ENCODE measurements at regions not wholly inside any gene's neighbourhood (a gene's known extent, or its start where the extent isn't known, plus 50 kb on each side); places are given as distances from the start of the nearest gene placed in this dataset.
A peak's percentile ranks its signal among the peaks of the same experiment; 100 is the strongest.
"Not testable (repeated sequence)": the region's sequence is repeated elsewhere in the genome, so short reads cannot be mapped to it uniquely, and the experiment has no call there.

DNA sequence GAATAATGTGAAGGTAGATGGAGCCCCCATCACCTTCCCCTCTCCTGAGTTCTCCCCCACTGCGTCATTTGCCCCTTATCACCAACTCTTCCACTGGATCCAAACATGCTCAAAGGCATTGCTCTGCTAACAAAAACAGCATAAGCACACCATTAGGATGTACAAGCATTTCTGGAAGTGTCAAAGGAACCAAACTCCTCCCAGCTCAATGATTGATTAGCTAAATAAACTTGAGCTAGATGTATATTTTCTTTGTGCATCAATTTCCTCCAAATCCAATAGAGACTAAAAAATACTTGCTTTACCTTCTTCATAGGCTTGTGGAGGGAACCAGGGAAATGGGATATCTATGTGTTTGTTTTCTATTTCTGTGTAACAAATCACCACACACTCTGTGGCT lies 248.4 kb upstream of the JARID2 start:
- no peak overlapping the region for H3K27ac ChIP-seq (ENCODE audit: insufficient read depth, low read depth, low read length, poor library complexity, severe bottlenecking)
- no peaks in the 10 kb centered on the region for H3K36me3 ChIP-seq (ENCODE audit: control insufficient read depth, insufficient read depth, low read length)
- H3K4me1 ChIP-seq (ENCODE audit: control insufficient read depth, insufficient read depth, low read length) = no peaks in the 10 kb centered on the region
- WGBS, 2 experiments = 86 to 90% methylated on average over 1 of the region's 1 CpG
- H3K9me3 ChIP-seq (ENCODE audit: control insufficient read depth, low read length) = no peaks in the 10 kb centered on the region
- no peak overlapping the region for H3K4me3 ChIP-seq (ENCODE audit: insufficient read depth, low read depth, low read length)
- no peaks in the 10 kb centered on the region for H3K27me3 ChIP-seq (ENCODE audit: control insufficient read depth, insufficient read depth, low read length, poor library complexity, severe bottlenecking)

DNA sequence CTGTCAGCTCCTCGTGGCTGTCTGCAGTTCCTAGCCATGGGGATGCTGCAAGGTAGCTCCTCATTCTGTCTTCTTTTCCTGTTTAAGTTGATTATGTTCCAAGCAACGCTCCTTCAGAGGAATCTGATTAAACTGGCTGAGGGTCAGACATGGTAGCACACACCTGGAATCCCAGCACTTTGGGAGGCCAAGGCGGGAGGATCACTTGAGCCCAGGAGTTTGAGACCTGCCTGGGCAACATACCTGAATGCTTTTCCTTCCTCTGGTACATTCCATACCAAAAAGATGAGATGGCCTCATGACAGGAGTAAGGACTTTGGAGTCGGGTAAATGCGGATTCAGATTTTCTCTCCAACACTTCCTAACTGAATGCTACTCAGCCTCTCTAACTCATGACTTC lies 246.8 kb upstream of the JARID2 start:
- H3K36me3 ChIP-seq (ENCODE audit: control insufficient read depth, insufficient read depth, low read length) = no peaks in the 10 kb centered on the region
- no peaks in the 10 kb centered on the region for H3K27me3 ChIP-seq (ENCODE audit: control insufficient read depth, insufficient read depth, low read length, poor library complexity, severe bottlenecking)
- no peaks in the 10 kb centered on the region for H3K4me1 ChIP-seq (ENCODE audit: control insufficient read depth, insufficient read depth, low read length)
- H3K9me3 ChIP-seq (ENCODE audit: control insufficient read depth, low read length) = no peaks in the 10 kb centered on the region
- WGBS, 2 experiments = 93 to 97% methylated on average over 5 of the region's 5 CpGs
- no peak overlapping the region for H3K27ac ChIP-seq (ENCODE audit: insufficient read depth, low read depth, low read length, poor library complexity, severe bottlenecking)
- H3K4me3 ChIP-seq (ENCODE audit: insufficient read depth, low read depth, low read length) = no peak overlapping the region

DNA sequence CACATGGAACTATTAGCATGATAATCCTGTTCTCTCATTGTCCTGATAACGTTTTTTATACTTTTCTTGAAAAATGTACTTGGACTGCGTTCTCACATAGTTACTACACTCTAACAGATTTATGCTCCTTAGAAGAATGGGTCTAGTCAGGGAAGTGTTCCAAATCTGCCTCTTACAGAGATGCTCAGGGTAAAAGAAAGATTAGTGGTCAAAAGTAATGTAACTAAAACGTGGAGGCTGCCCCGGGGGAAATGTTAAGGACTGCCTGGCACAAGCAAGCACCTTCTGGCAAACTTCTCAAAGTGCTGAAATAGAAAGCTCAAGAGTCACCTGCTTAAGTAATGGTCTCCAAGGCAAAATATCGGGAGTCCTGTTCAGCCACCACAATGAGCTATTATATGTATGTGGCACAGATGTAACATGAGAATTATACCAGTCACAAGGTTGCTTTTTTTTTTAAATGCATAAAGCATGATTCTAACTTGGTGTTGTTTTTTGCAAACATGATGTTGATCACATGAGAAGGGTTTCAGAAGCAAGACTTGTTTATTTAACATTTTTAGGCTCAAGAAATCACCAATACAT lies 244.5 kb upstream of the JARID2 start:
- Histone ChIP-seq H3K4me3 (ENCODE audit: insufficient read depth, low read depth, low read length) (no peak overlapping the region), H3K4me1 (ENCODE audit: control insufficient read depth, insufficient read depth, low read length) (no peaks in the 10 kb centered on the region), H3K36me3 (ENCODE audit: control insufficient read depth, insufficient read depth, low read length) (no peaks in the 10 kb centered on the region), H3K27ac (ENCODE audit: insufficient read depth, low read depth, low read length, poor library complexity, severe bottlenecking) (no peak overlapping the region), H3K27me3 (ENCODE audit: control insufficient read depth, insufficient read depth, low read length, poor library complexity, severe bottlenecking) (no peaks in the 10 kb centered on the region), H3K9me3 (ENCODE audit: control insufficient read depth, low read length) (no peaks in the 10 kb centered on the region)
- 89 to 93% methylated on average over 5 of the region's 5 CpGs for WGBS, 2 experiments

DNA sequence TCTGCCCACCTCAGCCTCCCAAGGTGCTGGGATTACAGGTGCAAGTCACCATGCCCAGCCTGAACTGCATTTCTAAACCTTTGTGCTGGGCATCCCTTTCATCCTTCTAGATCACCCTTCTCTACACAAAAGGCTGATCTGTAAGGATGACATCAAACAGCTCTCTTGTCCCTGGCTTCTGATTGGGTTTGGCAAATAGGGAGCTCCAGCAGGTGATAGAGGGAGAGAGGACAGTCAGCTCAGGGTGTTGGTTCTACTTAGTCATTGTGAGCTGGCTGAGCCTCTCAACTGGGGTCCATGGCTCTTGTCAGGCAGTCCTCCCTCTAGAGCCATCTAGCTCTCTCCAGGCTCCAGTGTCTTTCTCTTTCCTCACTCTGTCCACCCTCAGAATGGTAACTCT lies 237.6 kb upstream of the JARID2 start:
- H3K27me3 ChIP-seq (ENCODE audit: control insufficient read depth, insufficient read depth, low read length, poor library complexity, severe bottlenecking) = no peaks in the 10 kb centered on the region
- H3K27ac ChIP-seq (ENCODE audit: insufficient read depth, low read depth, low read length, poor library complexity, severe bottlenecking) = no peak overlapping the region
- no peaks in the 10 kb centered on the region for H3K9me3 ChIP-seq (ENCODE audit: control insufficient read depth, low read length)
- H3K36me3 ChIP-seq (ENCODE audit: control insufficient read depth, insufficient read depth, low read length) = no peaks in the 10 kb centered on the region
- H3K4me3 ChIP-seq (ENCODE audit: insufficient read depth, low read depth, low read length) = no peak overlapping the region
- H3K4me1 ChIP-seq (ENCODE audit: control insufficient read depth, insufficient read depth, low read length) = no peaks in the 10 kb centered on the region

DNA sequence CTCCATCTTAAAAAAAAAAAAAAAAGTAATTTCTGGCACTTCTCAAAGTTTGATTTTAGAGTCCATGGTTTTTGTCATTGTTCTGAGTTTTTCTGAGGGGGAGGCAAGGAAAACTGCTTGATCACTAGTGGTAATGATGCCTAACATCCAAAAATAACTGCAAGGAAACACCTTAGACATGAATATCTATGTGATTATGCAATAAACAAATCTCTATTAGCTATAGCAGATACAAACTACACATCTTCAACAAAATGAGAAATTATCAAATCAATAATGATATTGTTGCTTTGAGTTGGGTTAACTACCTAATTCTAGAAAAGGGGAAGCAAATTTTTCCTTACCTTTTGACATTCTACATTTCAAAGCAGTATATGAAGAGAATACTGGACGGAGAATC lies 230.9 kb upstream of the JARID2 start:
- Histone ChIP-seq H3K4me3 (ENCODE audit: insufficient read depth, low read depth, low read length) (no peak overlapping the region), H3K4me1 (ENCODE audit: control insufficient read depth, insufficient read depth, low read length) (no peaks in the 10 kb centered on the region), H3K36me3 (ENCODE audit: control insufficient read depth, insufficient read depth, low read length) (no peaks in the 10 kb centered on the region), H3K9me3 (ENCODE audit: control insufficient read depth, low read length) (no peaks in the 10 kb centered on the region), H3K27ac (ENCODE audit: insufficient read depth, low read depth, low read length, poor library complexity, severe bottlenecking) (no peak overlapping the region), H3K27me3 (ENCODE audit: control insufficient read depth, insufficient read depth, low read length, poor library complexity, severe bottlenecking) (no peaks in the 10 kb centered on the region)
- 93 to 100% methylated on average over 1 of the region's 1 CpG for WGBS, 2 experiments

DNA sequence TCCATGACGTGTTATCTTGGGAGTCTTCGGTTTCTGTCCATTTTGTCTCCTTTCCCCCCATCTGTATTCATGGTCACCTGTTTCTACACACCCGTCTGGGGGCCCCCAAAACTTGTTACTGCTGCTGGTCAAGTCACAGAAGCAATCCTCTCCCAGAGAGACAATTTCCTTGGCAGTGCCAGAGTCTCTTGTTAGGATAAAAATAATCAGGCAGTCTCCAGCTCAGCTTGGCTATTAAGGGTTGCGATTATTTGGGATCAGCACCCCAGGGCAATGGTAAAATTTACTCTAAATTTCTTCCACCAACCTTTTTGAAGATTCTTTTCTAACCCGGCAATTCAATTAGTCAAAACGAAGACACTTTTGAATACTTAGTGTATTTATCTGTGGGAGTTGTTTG lies 229.1 kb upstream of the JARID2 start:
- H3K27ac ChIP-seq (ENCODE audit: insufficient read depth, low read depth, low read length, poor library complexity, severe bottlenecking) = peak overlapping the region; percentile 8
- H3K36me3 ChIP-seq (ENCODE audit: control insufficient read depth, insufficient read depth, low read length) = no peaks in the 10 kb centered on the region
- H3K4me1 ChIP-seq (ENCODE audit: control insufficient read depth, insufficient read depth, low read length) = peaks cover 4% of the 10 kb centered on the region
- no peaks in the 10 kb centered on the region for H3K9me3 ChIP-seq (ENCODE audit: control insufficient read depth, low read length)
- 92 to 94% methylated on average over 4 of the region's 6 CpGs for WGBS, 2 experiments
- H3K27me3 ChIP-seq (ENCODE audit: control insufficient read depth, insufficient read depth, low read length, poor library complexity, severe bottlenecking) = no peaks in the 10 kb centered on the region
- no peak overlapping the region for H3K4me3 ChIP-seq (ENCODE audit: insufficient read depth, low read depth, low read length)

DNA sequence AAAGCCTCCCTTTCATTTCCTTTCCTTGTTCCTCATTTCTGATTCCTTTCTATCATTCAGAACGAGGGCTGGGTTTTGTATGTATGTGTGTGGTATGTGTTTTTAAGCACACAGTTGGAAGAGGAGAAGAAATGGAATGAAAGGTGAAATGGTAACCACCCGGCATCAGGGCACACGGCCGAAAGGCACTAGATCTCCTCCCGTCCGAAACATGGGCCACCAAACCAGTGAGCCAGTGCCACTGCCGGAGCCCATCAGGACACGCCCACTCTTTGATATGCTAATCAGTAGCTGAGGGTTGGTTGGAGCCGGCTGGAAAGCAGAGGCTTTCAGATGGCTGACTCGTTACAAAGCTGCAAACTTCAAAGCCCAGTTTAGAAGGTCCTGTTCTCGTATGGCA lies 228.6 kb upstream of the JARID2 start:
- WGBS, 2 experiments = 21 to 22% methylated on average over 10 to 11 of the region's 11 CpGs
- Histone ChIP-seq H3K27me3 (ENCODE audit: control insufficient read depth, insufficient read depth, low read length, poor library complexity, severe bottlenecking) (no peaks in the 10 kb centered on the region), H3K36me3 (ENCODE audit: control insufficient read depth, insufficient read depth, low read length) (no peaks in the 10 kb centered on the region), H3K9me3 (ENCODE audit: control insufficient read depth, low read length) (no peaks in the 10 kb centered on the region), H3K27ac (ENCODE audit: insufficient read depth, low read depth, low read length, poor library complexity, severe bottlenecking) (peak overlapping the region; percentile 8), H3K4me3 (ENCODE audit: insufficient read depth, low read depth, low read length) (no peak overlapping the region), H3K4me1 (ENCODE audit: control insufficient read depth, insufficient read depth, low read length) (peaks cover 9% of the 10 kb centered on the region)

DNA sequence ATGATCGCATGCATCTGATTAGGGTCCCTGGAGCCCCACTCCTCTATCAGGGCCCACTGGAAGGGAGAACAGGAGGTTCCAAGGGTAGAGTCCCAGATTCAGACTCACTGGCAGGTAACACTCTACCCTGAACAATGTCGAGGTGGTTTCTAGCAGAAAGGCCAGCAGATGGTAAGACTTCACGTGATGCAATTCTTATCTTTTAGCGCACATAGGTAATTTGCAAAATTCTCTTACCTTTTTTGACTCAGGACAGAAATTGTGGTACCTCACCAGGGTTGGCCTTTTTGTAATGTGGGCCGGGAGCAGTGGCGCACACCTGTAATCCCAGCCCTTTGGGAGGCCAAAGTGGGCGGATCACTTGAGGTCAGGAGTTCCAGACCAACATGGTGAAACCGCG lies 228.1 kb upstream of the JARID2 start:
- H3K9me3 ChIP-seq (ENCODE audit: control insufficient read depth, low read length) = no peaks in the 10 kb centered on the region
- WGBS, 2 experiments = 94 to 96% methylated on average over 9 of the region's 9 CpGs
- peaks cover 10% of the 10 kb centered on the region for H3K4me1 ChIP-seq (ENCODE audit: control insufficient read depth, insufficient read depth, low read length)
- no peaks in the 10 kb centered on the region for H3K36me3 ChIP-seq (ENCODE audit: control insufficient read depth, insufficient read depth, low read length)
- no peak overlapping the region for H3K4me3 ChIP-seq (ENCODE audit: insufficient read depth, low read depth, low read length)
- H3K27ac ChIP-seq (ENCODE audit: insufficient read depth, low read depth, low read length, poor library complexity, severe bottlenecking) = no peak overlapping the region
- no peaks in the 10 kb centered on the region for H3K27me3 ChIP-seq (ENCODE audit: control insufficient read depth, insufficient read depth, low read length, poor library complexity, severe bottlenecking)

DNA sequence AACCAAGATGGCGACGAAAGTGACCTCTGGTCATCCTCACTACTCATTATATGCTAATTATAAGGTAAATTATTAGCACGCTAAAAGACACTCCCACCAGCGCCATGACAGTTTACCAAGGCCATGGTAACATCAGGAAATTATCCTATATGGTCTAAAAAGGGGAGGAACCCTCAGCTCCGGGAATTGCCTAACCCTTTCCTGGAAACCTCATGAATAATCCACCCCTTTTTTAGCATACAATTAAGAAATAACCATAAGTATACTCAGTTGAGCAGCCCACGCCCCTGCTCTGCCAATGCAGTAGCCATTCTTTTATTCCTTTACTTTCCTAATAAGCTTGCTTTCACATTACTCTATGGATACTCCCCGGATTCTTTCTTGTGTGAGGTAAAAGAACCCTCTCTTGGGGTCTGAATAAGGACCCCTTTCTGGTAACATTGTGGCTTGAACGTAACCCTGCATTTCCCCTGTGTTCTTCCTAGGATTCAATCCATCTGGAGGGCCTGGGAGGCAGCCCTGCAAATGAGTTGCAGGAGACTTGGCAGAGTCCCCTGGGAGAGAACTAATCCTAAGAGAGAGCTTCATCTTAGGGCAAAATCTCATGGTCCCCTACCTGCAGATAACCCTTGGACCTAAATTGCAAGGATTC lies 225.6 kb upstream of the JARID2 start:
- Histone ChIP-seq H3K4me3 (ENCODE audit: insufficient read depth, low read depth, low read length) (no peak overlapping the region), H3K27me3 (ENCODE audit: control insufficient read depth, insufficient read depth, low read length, poor library complexity, severe bottlenecking) (no peaks in the 10 kb centered on the region), H3K27ac (ENCODE audit: insufficient read depth, low read depth, low read length, poor library complexity, severe bottlenecking) (no peak overlapping the region), H3K36me3 (ENCODE audit: control insufficient read depth, insufficient read depth, low read length) (no peaks in the 10 kb centered on the region), H3K4me1 (ENCODE audit: control insufficient read depth, insufficient read depth, low read length) (peaks cover 10% of the 10 kb centered on the region), H3K9me3 (ENCODE audit: control insufficient read depth, low read length) (no peaks in the 10 kb centered on the region)
- 92 to 94% methylated on average over 5 to 6 of the region's 8 CpGs for WGBS, 2 experiments

DNA sequence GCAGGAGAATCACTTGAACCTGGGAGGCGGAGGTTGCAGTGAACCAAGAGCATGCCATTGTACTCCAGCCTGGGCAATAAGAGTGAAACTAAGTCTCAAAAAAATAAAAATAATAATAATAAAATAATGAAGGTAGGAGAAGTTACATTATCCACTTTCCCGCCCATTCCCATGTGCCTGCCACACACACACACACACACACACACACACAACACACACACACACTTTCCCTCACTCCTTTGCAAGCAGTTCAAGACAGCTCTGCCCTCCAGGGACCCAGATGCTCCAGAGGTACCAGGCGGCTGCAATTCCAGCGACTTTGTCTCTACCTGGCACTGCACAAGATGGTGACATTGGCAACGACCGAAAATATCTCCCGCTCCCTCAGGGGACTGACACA lies 224.8 kb upstream of the JARID2 start:
- peaks cover 10% of the 10 kb centered on the region for H3K4me1 ChIP-seq (ENCODE audit: control insufficient read depth, insufficient read depth, low read length)
- H3K9me3 ChIP-seq (ENCODE audit: control insufficient read depth, low read length) = no peaks in the 10 kb centered on the region
- no peaks in the 10 kb centered on the region for H3K36me3 ChIP-seq (ENCODE audit: control insufficient read depth, insufficient read depth, low read length)
- no peak overlapping the region for H3K27ac ChIP-seq (ENCODE audit: insufficient read depth, low read depth, low read length, poor library complexity, severe bottlenecking)
- H3K27me3 ChIP-seq (ENCODE audit: control insufficient read depth, insufficient read depth, low read length, poor library complexity, severe bottlenecking) = no peaks in the 10 kb centered on the region
- WGBS, 2 experiments = 89 to 90% methylated on average over 7 of the region's 7 CpGs
- H3K4me3 ChIP-seq (ENCODE audit: insufficient read depth, low read depth, low read length) = no peak overlapping the region

DNA sequence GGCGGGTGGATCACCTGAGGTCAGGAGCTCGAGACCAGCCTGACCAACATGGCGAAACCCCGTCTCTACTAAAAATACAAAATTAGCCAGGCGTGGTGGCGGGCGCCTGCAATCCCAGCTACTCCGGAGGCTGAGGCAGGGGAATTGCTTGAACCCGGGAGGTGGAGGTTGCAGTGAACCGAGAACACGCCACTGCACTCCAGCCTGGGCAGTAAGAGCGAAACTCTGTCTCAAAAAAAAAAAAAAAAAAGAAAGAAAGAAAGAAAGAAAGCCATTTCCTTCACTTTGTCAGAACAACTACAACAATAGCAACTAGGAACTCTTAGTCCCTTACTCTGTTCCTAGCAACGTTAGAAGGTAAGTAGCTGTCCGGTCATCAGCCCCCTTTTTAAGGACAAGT lies 222.9 kb upstream of the JARID2 start:
- H3K4me1 ChIP-seq (ENCODE audit: control insufficient read depth, insufficient read depth, low read length); H3K9me3 ChIP-seq (ENCODE audit: control insufficient read depth, low read length); H3K4me3 ChIP-seq (ENCODE audit: insufficient read depth, low read depth, low read length); H3K36me3 ChIP-seq (ENCODE audit: control insufficient read depth, insufficient read depth, low read length); H3K27ac ChIP-seq (ENCODE audit: insufficient read depth, low read depth, low read length, poor library complexity, severe bottlenecking); H3K27me3 ChIP-seq (ENCODE audit: control insufficient read depth, insufficient read depth, low read length, poor library complexity, severe bottlenecking): not testable (repeated sequence)
- 89% methylated on average over 14 of the region's 14 CpGs for WGBS, 2 experiments
